IPS DF 4.7 (cell line): ENCODE measurements at regions not wholly inside any gene's neighbourhood (a gene's known extent, or its start where the extent isn't known, plus 50 kb on each side); places are given as distances from the start of the nearest gene placed in this dataset.

Experiments
- DNase-seq: peaks from one replicate; pipeline ENCODE4 v3.0.0-alpha.2; 2013; ENCODE audit warnings: low spot score; ENCODE audit errors: extremely low read depth

- DNase-seq, result no peak
Observed at GRCh38 chr13:107275945-107276614, 708.1 kb upstream of the ARGLU1 start.

GRCh38 chr13:107275312-107275711, 707.4 kb upstream of the ARGLU1 start:
- no peak for DNase-seq

- DNase-seq, result peak; percentile 44
Observed at GRCh38 chr13:107271227-107271626, 703.3 kb upstream of the ARGLU1 start.

- DNase-seq, result no peak
Observed at GRCh38 chr13:107266657-107267056, 698.7 kb upstream of the ARGLU1 start.

- no peak for DNase-seq
Observed at GRCh38 chr13:107258599-107259187, 690.8 kb upstream of the ARGLU1 start.

- DNase-seq, result no peak
Observed at GRCh38 chr13:107254392-107254791, 686.5 kb upstream of the ARGLU1 start.

- DNase-seq, result no peak
Observed at GRCh38 chr13:107252428-107252827, 684.5 kb upstream of the ARGLU1 start.

- no peak for DNase-seq
Observed at GRCh38 chr13:107252021-107252420, 684.1 kb upstream of the ARGLU1 start.

- no peak for DNase-seq
Observed at GRCh38 chr13:107251341-107251740, 683.4 kb upstream of the ARGLU1 start.

GRCh38 chr13:107250628-107251027, 682.7 kb upstream of the ARGLU1 start:
- no peak for DNase-seq

- no peak for DNase-seq
Observed at GRCh38 chr13:107244241-107244640, 676.3 kb upstream of the ARGLU1 start.

- DNase-seq, result no peak
Observed at GRCh38 chr13:107242138-107242537, 674.2 kb upstream of the ARGLU1 start.

GRCh38 chr13:107241381-107241780, 673.4 kb upstream of the ARGLU1 start:
- no peak for DNase-seq

- DNase-seq, result no peak
Observed at GRCh38 chr13:107239213-107239612, 671.3 kb upstream of the ARGLU1 start.

- DNase-seq, result no peak
Observed at GRCh38 chr13:107238262-107238981, 670.5 kb upstream of the ARGLU1 start.

- DNase-seq, result no peak
Observed at GRCh38 chr13:107234319-107235073, 666.6 kb upstream of the ARGLU1 start.

GRCh38 chr13:107233541-107233940, 665.6 kb upstream of the ARGLU1 start:
- DNase-seq, result no peak

- DNase-seq, result no peak
Observed at GRCh38 chr13:107231944-107232343, 664.0 kb upstream of the ARGLU1 start.

- DNase-seq, result no peak
Observed at GRCh38 chr13:107223867-107224266, 655.9 kb upstream of the ARGLU1 start.

- no peak for DNase-seq
Observed at GRCh38 chr13:107222597-107222996, 654.7 kb upstream of the ARGLU1 start.

GRCh38 chr13:107220245-107220644, 652.3 kb upstream of the ARGLU1 start:
- DNase-seq, result no peak

- no peak for DNase-seq
Observed at GRCh38 chr13:107217251-107217650, 649.3 kb upstream of the ARGLU1 start.
